ENCODE measurements at regions not wholly inside any gene's neighbourhood (a gene's known extent, or its start where the extent isn't known, plus 50 kb on each side); places are given as distances from the start of the nearest gene placed in this dataset.
"Not testable (repeated sequence)": the region's sequence is repeated elsewhere in the genome, so short reads cannot be mapped to it uniquely, and the experiment has no call there.

DNA sequence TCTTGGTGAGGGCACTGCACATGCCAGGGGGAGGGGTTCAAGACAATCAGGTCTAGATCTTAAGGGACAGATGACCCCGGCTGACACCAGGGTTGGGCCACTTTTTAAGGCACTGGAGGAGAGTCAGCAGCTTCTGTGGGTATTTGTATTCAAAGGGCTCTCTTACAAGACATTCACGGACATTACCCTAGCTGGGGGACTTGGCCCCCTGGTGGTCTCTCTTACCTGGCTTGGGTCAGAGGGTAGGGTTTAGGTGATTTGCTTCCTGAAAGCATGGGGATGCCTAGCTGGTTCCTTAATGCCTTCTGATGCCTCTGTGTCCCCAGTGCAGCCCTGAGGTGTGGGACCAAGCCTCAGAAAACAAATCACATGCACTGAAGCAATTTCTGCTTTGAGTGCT is 354.7 kb downstream of the CDC5L start:
- CTCF ChIA-PET, result interaction anchor here (0.6 kb wide), 1 partner anchor 87 kb away, joined by 4 read pairs; no protein-coding TSS in a partner anchor
- POLR2A ChIA-PET, result no interaction called here
- intact Hi-C loops (cut with micrococcal nuclease; ENCODE audit: unreplicated experiment), result no loop called here

DNA sequence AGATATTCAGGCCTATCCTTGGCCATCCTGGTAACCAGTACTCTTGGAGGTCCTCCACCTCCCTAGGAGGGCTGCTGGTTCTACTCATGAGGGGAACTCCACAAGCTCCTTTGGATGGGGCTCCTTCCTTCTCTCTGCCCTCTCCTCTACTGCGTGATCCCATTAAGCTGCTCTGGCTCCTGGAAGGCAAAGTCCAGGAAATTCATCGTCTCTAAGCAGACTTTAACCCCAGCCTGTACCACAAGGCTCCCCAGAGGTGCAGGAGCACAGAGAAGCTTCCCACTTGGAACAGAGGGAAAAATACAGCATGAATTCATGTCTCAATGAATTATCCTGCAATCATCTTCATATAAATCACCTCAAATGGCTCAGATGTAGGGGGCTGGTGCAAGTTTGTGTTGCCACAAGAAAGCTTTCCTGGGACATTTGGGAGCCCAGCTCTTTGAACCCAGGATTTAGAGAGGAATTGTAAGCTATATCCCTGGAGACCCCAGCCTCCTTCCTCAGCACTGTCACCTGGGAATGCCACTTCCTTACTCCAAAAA is 355.4 kb downstream of the CDC5L start:
- Histone ChIP-seq H3K4me3 (ENCODE audit: low read depth, low read length) (no peak overlapping the region), H3K36me3 (ENCODE audit: control insufficient read depth, insufficient read depth, low read length) (no peaks in the 10 kb centered on the region), H3K4me1 (no peaks in the 10 kb centered on the region), H3K9me3 (no peaks in the 10 kb centered on the region), H3K27me3 (replicated peaks; ENCODE audit: control insufficient read depth, insufficient read depth, low read length) (no peaks in the 10 kb centered on the region)
- no peak for DNase-seq
- Mint-ChIP-seq H3K4me3 (ENCODE audit: unreplicated experiment) (no peak overlapping the region), H3K27ac (ENCODE audit: unreplicated experiment) (no peak overlapping the region), H3K4me1 (ENCODE audit: low read depth, unreplicated experiment) (peaks cover 7% of the 10 kb centered on the region), H3K36me3 (ENCODE audit: insufficient read depth, unreplicated experiment) (no peaks in the 10 kb centered on the region), H3K27me3 (ENCODE audit: insufficient read depth, unreplicated experiment) (no peaks in the 10 kb centered on the region), H3K9me3 (ENCODE audit: unreplicated experiment) (no peaks in the 10 kb centered on the region)
- TF ChIP-seq, protein P1, sequence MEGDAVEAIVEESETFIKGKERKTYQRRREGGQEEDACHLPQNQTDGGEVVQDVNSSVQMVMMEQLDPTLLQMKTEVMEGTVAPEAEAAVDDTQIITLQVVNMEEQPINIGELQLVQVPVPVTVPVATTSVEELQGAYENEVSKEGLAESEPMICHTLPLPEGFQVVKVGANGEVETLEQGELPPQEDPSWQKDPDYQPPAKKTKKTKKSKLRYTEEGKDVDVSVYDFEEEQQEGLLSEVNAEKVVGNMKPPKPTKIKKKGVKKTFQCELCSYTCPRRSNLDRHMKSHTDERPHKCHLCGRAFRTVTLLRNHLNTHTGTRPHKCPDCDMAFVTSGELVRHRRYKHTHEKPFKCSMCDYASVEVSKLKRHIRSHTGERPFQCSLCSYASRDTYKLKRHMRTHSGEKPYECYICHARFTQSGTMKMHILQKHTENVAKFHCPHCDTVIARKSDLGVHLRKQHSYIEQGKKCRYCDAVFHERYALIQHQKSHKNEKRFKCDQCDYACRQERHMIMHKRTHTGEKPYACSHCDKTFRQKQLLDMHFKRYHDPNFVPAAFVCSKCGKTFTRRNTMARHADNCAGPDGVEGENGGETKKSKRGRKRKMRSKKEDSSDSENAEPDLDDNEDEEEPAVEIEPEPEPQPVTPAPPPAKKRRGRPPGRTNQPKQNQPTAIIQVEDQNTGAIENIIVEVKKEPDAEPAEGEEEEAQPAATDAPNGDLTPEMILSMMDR (IDR thresholded peaks at IDR 0.05; ENCODE audit: insufficient read depth in 1 of 2, low read depth in 1 of 2, low read length in 1 of 2, severe bottlenecking in 1 of 2, unreplicated experiment in 1 of 2), result no peak
- BruUV-seq (replicated peaks), result no TSS peak
- POLR2A ChIA-PET, result no interaction called here
- intact Hi-C loops (cut with micrococcal nuclease; ENCODE audit: unreplicated experiment), result no loop called here
- CTCF ChIA-PET, result interaction anchor here (0.6 kb wide), 1 partner anchor 87 kb away, joined by 4 read pairs; no protein-coding TSS in a partner anchor

More for the DNA sequence above, 354.7 kb downstream of the CDC5L start:
- Mint-ChIP-seq H3K4me1 (ENCODE audit: low read depth, unreplicated experiment) (peaks cover 7% of the 10 kb centered on the region), H3K36me3 (ENCODE audit: insufficient read depth, unreplicated experiment) (no peaks in the 10 kb centered on the region), H3K9me3 (ENCODE audit: unreplicated experiment) (no peaks in the 10 kb centered on the region), H3K27me3 (ENCODE audit: insufficient read depth, unreplicated experiment) (no peaks in the 10 kb centered on the region), H3K4me3 (ENCODE audit: unreplicated experiment) (no peak overlapping the region), H3K27ac (ENCODE audit: unreplicated experiment) (no peak overlapping the region)
- TF ChIP-seq, protein P1 (IDR thresholded peaks at IDR 0.05; ENCODE audit: insufficient read depth in 1 of 2, low read depth in 1 of 2, low read length in 1 of 2, severe bottlenecking in 1 of 2, unreplicated experiment in 1 of 2), result no peak
- Histone ChIP-seq H3K9me3 (no peaks in the 10 kb centered on the region), H3K4me3 (ENCODE audit: low read depth, low read length) (no peak overlapping the region), H3K4me1 (no peaks in the 10 kb centered on the region), H3K36me3 (ENCODE audit: control insufficient read depth, insufficient read depth, low read length) (no peaks in the 10 kb centered on the region), H3K27me3 (replicated peaks; ENCODE audit: control insufficient read depth, insufficient read depth, low read length) (no peaks in the 10 kb centered on the region)
- no TSS peak for BruUV-seq (replicated peaks)
- no peak for DNase-seq

DNA sequence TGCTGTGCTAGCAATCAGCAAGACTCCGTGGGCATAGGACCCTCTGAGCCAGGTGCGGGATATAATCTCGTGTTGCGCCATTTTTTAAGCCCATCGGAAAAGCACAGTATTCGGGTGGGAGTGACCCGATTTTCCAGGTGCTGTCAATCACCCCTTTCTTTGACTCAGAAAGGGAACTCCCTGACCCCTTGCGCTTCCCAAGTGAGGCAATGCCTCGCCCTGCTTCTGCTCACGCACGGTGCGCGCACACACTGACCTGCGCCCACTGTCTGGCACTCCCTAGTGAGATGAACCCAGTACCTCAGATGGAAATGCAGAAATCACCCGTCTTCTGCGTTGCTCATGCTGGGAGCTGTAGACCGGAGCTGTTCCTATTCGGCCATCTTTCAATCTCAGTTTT is 372.6 kb downstream of the CDC5L start:
- POLR2A ChIA-PET; H3K4me3 ChIP-seq (ENCODE audit: low read depth, low read length); H3K27me3 ChIP-seq (replicated peaks; ENCODE audit: control insufficient read depth, insufficient read depth, low read length); H3K27ac Mint-ChIP-seq (ENCODE audit: unreplicated experiment); H3K9me3 ChIP-seq; DNase-seq; H3K36me3 ChIP-seq (ENCODE audit: control insufficient read depth, insufficient read depth, low read length); H3K9me3 Mint-ChIP-seq (ENCODE audit: unreplicated experiment); CTCF ChIA-PET; intact Hi-C loops (cut with micrococcal nuclease; ENCODE audit: unreplicated experiment); H3K4me3 Mint-ChIP-seq (ENCODE audit: unreplicated experiment); BruUV-seq (replicated peaks); H3K36me3 Mint-ChIP-seq (ENCODE audit: insufficient read depth, unreplicated experiment); H3K4me1 Mint-ChIP-seq (ENCODE audit: low read depth, unreplicated experiment); H3K27me3 Mint-ChIP-seq (ENCODE audit: insufficient read depth, unreplicated experiment); H3K4me1 ChIP-seq: not testable (repeated sequence)

DNA sequence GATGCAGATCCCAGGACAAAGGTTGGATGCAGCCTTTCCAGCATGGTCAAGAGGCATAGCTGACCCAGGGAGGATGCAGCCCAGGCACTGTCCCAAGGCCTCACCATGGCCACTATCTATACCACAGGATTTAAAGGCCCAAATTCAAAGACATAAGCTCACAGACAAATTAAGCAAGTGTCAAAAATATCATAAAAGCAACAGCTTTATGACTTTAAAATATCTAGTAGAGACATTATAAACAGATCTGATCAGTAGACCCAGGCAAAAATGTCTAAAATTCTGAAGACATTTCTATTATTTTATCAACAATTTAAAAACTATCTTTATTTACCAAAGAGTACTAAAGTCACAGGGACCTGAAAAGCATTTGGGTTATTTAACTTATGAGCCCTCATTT is 373.5 kb downstream of the CDC5L start:
- TF ChIP-seq, protein P1 (IDR thresholded peaks at IDR 0.05; ENCODE audit: insufficient read depth in 1 of 2, low read depth in 1 of 2, low read length in 1 of 2, severe bottlenecking in 1 of 2, unreplicated experiment in 1 of 2), result no peak
- H3K4me3 Mint-ChIP-seq (ENCODE audit: unreplicated experiment), result no peak overlapping the region
- no peaks in the 10 kb centered on the region for H3K27me3 ChIP-seq (replicated peaks; ENCODE audit: control insufficient read depth, insufficient read depth, low read length)
- H3K27me3 Mint-ChIP-seq (ENCODE audit: insufficient read depth, unreplicated experiment), result no peaks in the 10 kb centered on the region
- no peaks in the 10 kb centered on the region for H3K36me3 ChIP-seq (ENCODE audit: control insufficient read depth, insufficient read depth, low read length)
- no peak for DNase-seq
- no peaks in the 10 kb centered on the region for H3K4me1 ChIP-seq
- no peaks in the 10 kb centered on the region for H3K4me1 Mint-ChIP-seq (ENCODE audit: low read depth, unreplicated experiment)
- intact Hi-C loops (cut with micrococcal nuclease; ENCODE audit: unreplicated experiment), result no loop called here
- no peaks in the 10 kb centered on the region for H3K9me3 Mint-ChIP-seq (ENCODE audit: unreplicated experiment)
- H3K4me3 ChIP-seq (ENCODE audit: low read depth, low read length), result no peak overlapping the region
- H3K9me3 ChIP-seq, result no peaks in the 10 kb centered on the region
- CTCF ChIA-PET, result no interaction called here
- BruUV-seq (replicated peaks), result no TSS peak
- POLR2A ChIA-PET, result no interaction called here
- H3K36me3 Mint-ChIP-seq (ENCODE audit: insufficient read depth, unreplicated experiment), result no peaks in the 10 kb centered on the region
- no peak overlapping the region for H3K27ac Mint-ChIP-seq (ENCODE audit: unreplicated experiment)
